ENCODE measurements at regions not wholly inside any gene's neighbourhood (a gene's known extent, or its start where the extent isn't known, plus 50 kb on each side); places are given as distances from the start of the nearest gene placed in this dataset.
"Not testable (repeated sequence)": the region's sequence is repeated elsewhere in the genome, so short reads cannot be mapped to it uniquely, and the experiment has no call there.

GRCh38 chr5:66234241-66234640 lies 90.1 kb downstream of the SREK1 start:
- no peak for DNase-seq (ENCODE audit: low spot score)

GRCh38 chr5:66238435-66238834 lies 94.3 kb downstream of the SREK1 start:
- no peak for DNase-seq (ENCODE audit: low spot score)

- DNase-seq (ENCODE audit: low spot score), result no peak
These were observed 94.9 kb downstream of the SREK1 start for GRCh38 chr5:66239034-66239433.

- DNase-seq (ENCODE audit: low spot score), result no peak
These were observed 97.2 kb downstream of the SREK1 start for GRCh38 chr5:66241136-66241825.

- DNase-seq (ENCODE audit: low spot score), result no peak
These were observed 98.1 kb downstream of the SREK1 start for GRCh38 chr5:66242050-66242715.

GRCh38 chr5:66246608-66247007 lies 102.5 kb downstream of the SREK1 start:
- peak; percentile 44 for DNase-seq (ENCODE audit: low spot score)

- peak; percentile 64 for DNase-seq (ENCODE audit: low spot score)
These were observed 103.3 kb downstream of the SREK1 start for GRCh38 chr5:66247176-66247960.

GRCh38 chr5:66248874-66249273 lies 104.8 kb downstream of the SREK1 start:
- no peak for DNase-seq (ENCODE audit: low spot score)

- no peak for DNase-seq (ENCODE audit: low spot score)
These were observed 105.8 kb downstream of the SREK1 start for GRCh38 chr5:66249920-66250319.

GRCh38 chr5:66252849-66253248 lies 108.7 kb downstream of the SREK1 start:
- DNase-seq (ENCODE audit: low spot score), result no peak

GRCh38 chr5:66255714-66256113 lies 111.6 kb downstream of the SREK1 start:
- no peak for DNase-seq (ENCODE audit: low spot score)

- DNase-seq (ENCODE audit: low spot score), result no peak
These were observed 129.0 kb downstream of the SREK1 start for GRCh38 chr5:66273121-66273520.

- DNase-seq (ENCODE audit: low spot score), result no peak
These were observed 132.9 kb downstream of the SREK1 start for GRCh38 chr5:66276986-66277385.

- DNase-seq (ENCODE audit: low spot score), result no peak
These were observed 133.9 kb downstream of the SREK1 start for GRCh38 chr5:66277981-66278380.

- DNase-seq (ENCODE audit: low spot score), result no peak
These were observed 137.2 kb downstream of the SREK1 start for GRCh38 chr5:66281294-66281693.

- DNase-seq (ENCODE audit: low spot score), result no peak
These were observed 140.7 kb downstream of the SREK1 start for GRCh38 chr5:66284588-66285342.

GRCh38 chr5:66285343-66285922 lies 141.3 kb downstream of the SREK1 start:
- DNase-seq (ENCODE audit: low spot score), result no peak

- DNase-seq (ENCODE audit: low spot score), result no peak
These were observed 147.7 kb downstream of the SREK1 start for GRCh38 chr5:66291771-66292170.

GRCh38 chr5:66293851-66294250 lies 149.8 kb downstream of the SREK1 start:
- DNase-seq (ENCODE audit: low spot score), result not testable (repeated sequence)

GRCh38 chr5:66299463-66299862 lies 155.4 kb downstream of the SREK1 start:
- DNase-seq (ENCODE audit: low spot score), result no peak

- no peak for DNase-seq (ENCODE audit: low spot score)
These were observed 158.2 kb downstream of the SREK1 start for GRCh38 chr5:66302344-66302743.
